GM18502 (cell line): ENCODE measurements at regions not wholly inside any gene's neighbourhood (a gene's known extent, or its start where the extent isn't known, plus 50 kb on each side); places are given as distances from the start of the nearest gene placed in this dataset.

Experiments
- ATAC-seq: cut with Tn5 transposase; IDR thresholded peaks from one replicate; pipeline ENCODE4 v1.9.1; 2021; ENCODE audit warnings: mild to moderate bottlenecking; ENCODE audit not compliant: unreplicated experiment, poor library complexity

- ATAC-seq = no peak
Measured at GRCh38 chr5:91885291-91886265, 502.5 kb upstream of the ARRDC3 start.

GRCh38 chr5:91884036-91884435, 500.9 kb upstream of the ARRDC3 start:
- ATAC-seq = no peak

GRCh38 chr5:91875196-91875779, 492.2 kb upstream of the ARRDC3 start:
- ATAC-seq = no peak

GRCh38 chr5:91867799-91868198, 484.7 kb upstream of the ARRDC3 start:
- no peak for ATAC-seq

- ATAC-seq = no peak
Measured at GRCh38 chr5:91865915-91866314, 482.8 kb upstream of the ARRDC3 start.

GRCh38 chr5:91864962-91865361, 481.8 kb upstream of the ARRDC3 start:
- no peak for ATAC-seq

DNA sequence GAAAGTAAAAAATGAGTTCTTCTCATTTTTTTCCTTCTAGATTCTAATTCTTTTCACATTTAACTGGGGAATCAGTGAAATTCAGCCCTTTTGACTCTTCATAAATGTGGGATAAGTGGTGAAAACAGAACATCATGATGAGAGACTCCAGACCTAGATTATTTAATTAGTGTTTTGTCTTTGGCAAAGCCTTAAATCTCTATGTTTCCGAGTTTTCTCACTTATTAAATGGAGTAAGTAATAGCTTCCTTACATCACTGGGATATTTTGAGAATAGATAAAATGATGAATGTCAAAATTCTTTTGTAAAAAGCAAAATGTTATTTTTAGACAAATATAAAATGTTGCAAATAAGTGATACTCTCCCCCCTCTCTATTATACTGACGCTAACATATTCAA, 468.6 kb upstream of the ARRDC3 start:
- ATAC-seq = no peak

DNA sequence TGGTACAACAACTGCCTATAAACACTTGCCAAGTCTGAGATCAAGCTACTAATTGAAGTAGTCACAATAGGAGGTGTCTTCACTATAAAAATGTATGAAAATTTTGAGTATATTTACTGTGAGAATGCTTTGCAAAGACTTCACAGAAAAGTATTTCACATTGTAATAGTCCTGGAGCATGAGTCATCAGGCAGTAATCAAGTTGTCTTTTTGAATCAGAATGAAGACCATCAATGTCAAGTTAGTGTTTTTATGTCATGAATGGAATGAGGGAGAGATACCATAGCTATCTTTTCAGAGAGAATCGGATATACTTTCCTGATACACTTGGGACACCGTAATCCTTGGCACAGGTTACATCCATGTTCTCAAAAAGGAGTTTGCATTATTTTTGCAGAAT, 466.9 kb upstream of the ARRDC3 start:
- no peak for ATAC-seq

- no peak for ATAC-seq
Measured at GRCh38 chr5:91849069-91849468, 466.0 kb upstream of the ARRDC3 start.

DNA sequence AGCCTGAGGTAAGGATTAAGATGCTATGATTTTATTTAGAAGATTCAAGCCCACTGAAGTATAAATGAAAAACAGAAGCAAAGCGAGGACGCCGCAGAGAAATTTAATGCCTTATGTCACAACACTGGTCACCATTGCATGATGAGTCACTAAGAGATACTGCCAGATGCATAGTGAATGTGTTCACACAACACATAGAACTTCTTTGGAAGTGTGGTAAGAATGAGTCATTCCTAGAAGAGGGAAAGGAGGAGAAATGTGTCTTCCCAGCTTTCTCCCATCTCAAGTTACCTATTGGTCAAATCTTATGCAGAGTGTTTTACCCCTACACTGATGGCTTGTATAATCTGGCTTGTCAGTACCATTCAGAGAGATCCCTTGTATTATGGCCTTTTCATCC, 465.3 kb upstream of the ARRDC3 start:
- ATAC-seq = no peak

DNA sequence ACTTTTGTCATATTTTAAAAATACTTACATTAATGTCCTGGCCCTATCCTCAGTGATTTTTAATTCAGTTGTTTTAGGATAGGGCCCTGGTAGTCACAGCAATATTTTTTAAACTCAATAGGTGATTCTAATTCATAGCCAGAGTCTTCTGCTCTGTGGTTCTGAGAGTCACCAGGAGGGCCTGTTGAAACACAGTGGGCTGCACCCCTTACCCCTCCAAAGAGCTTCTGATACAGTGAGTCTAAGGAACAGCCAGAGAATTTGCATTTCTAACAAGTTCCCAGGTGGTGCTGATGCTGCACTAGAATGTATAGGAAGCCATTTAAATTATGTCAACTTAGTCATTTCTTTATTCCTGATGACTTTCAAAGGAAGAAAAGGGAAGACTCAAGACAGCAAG, 458.3 kb upstream of the ARRDC3 start:
- no peak for ATAC-seq

DNA sequence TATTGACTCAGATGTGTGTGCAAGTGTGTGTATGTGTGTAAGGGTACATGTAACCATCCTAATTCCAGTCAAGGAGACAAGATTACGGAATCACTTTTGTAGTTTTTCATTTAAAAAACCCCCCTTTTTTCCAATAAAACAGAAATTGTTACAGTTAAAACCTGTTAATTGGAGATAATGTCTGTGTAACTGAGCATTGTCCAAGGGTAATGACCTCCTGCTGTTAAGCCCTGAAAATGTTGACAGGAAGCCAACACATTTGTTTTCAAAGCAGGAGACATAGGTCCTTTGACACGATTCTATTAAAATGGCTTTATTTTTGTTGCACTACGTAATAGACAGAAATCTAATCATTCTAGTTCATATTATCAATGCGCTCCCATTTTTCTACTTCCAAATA, 457.3 kb upstream of the ARRDC3 start:
- no peak for ATAC-seq

DNA sequence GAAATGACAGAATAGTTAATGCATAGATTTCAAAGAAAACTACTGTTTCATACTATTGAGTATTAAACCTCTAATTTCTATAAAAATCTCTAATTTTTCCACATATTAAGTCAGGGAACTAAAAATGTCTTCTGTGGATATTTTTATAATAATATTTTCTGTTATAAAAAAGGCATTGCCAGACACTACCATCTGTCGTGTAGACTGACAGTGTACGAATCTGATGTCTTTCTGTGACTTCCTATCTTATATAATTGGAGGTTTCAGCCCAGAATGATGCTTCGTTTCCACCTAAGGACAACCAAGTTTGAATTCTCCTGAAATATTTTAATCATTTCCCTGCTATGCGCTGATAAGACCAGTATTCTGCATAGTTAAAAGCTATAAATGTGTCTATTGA, 456.6 kb upstream of the ARRDC3 start:
- ATAC-seq = no peak

- ATAC-seq = no peak
Measured at GRCh38 chr5:91839233-91839632, 456.1 kb upstream of the ARRDC3 start.

- ATAC-seq = no peak
Measured at GRCh38 chr5:91830361-91830953, 447.3 kb upstream of the ARRDC3 start.

GRCh38 chr5:91825618-91826017, 442.5 kb upstream of the ARRDC3 start:
- ATAC-seq = no peak

DNA sequence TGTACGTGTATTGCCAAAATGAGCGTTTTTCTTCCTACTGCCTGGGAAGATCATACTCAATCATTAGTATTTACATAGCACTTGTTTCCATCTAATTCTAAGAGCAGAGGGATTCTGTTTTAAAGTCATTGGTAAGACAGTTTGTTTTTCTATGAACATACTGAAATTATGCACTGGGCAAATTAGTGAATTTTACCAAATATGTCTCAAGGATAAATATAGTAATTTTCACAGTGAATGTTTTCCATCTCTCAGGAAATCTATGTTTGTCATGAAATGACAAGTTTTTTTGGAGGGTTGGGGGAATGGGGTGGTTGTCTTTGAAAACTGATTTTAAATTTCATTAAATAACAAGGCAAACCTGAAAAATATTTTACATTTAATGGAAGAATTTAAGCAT, 441.3 kb upstream of the ARRDC3 start:
- ATAC-seq = no peak

GRCh38 chr5:91820874-91821273, 437.8 kb upstream of the ARRDC3 start:
- no peak for ATAC-seq

GRCh38 chr5:91816681-91817080, 433.6 kb upstream of the ARRDC3 start:
- ATAC-seq = no peak

- no peak for ATAC-seq
Measured at GRCh38 chr5:91797576-91797975, 414.5 kb upstream of the ARRDC3 start.

GRCh38 chr5:91794856-91795548, 411.9 kb upstream of the ARRDC3 start:
- no peak for ATAC-seq
